K562 (cell line): ENCODE measurements at regions not wholly inside any gene's neighbourhood (a gene's known extent, or its start where the extent isn't known, plus 50 kb on each side); places are given as distances from the start of the nearest gene placed in this dataset.
A peak's percentile ranks its signal among the peaks of the same experiment; 100 is the strongest.

Source experiments
- ATF1 ChIP-seq, 2 experiments: fragments of 450-650 bp in 1 of 2; IDR thresholded peaks; 2 replicates each; pipeline ENCODE4 v1.6.1; 2016; ENCODE audit warnings: missing compliant biosample characterization in 1 of 2, missing genetic modification characterization in 1 of 2
- BCLAF1 ChIP-seq, 2 experiments: fragments of 450-650 bp in 1 of 2; IDR thresholded peaks; 2 replicates each; pipeline ENCODE4 v1.6.1; 2011 to 2017; ENCODE audit warnings: low read depth in 2 of 2, antibody characterized with exemption in 1 of 2, borderline replicate concordance in 1 of 2, low read length in 1 of 2, mild to moderate bottlenecking in 1 of 2, mixed read lengths in 1 of 2; ENCODE audit not compliant: control insufficient read depth in 1 of 2
- BHLHE40 ChIP-seq: IDR thresholded peaks from 2 replicates; pipeline ENCODE4 v1.6.1; 2011; ENCODE audit warnings: low read length, improper control_type of control experiment
- GABPB2 ChIP-seq: fragments of 250-450 bp; sonication (Bioruptor Pico); conservative IDR thresholded peaks from 2 replicates; pipeline ENCODE4 v1.5.1; 2021; ENCODE audit warnings: mild to moderate bottlenecking
- GATA2 ChIP-seq: sonication (generic); formaldehyde crosslinking; IDR thresholded peaks from 2 replicates; pipeline ENCODE4 v1.4.0; 2020; ENCODE audit warnings: mild to moderate bottlenecking, missing genetic modification reagents
- GTF2E2 ChIP-seq: fragments of 200-800 bp; sonication (Bioruptor generic); IDR thresholded peaks from 2 replicates; pipeline ENCODE4 v1.6.1; 2016; ENCODE audit warnings: missing genetic modification characterization, missing compliant biosample characterization
- MBD1 ChIP-seq: fragments of 250-450 bp; sonication (Bioruptor Pico); IDR thresholded peaks from 2 replicates; pipeline ENCODE4 v1.8.0; 2022; ENCODE audit warnings: inconsistent platforms
- RAD21 ChIP-seq, 2 experiments: fragments of 250-450 bp in 1 of 2; fragments of 450-650 bp in 1 of 2; sonication (Bioruptor Pico) in 1 of 2; formaldehyde crosslinking in 1 of 2; IDR thresholded peaks in 1 of 2; conservative IDR thresholded peaks in 1 of 2; 2 replicates each; pipeline versions ENCODE4 v1.4.0 to v1.8.0; 2020 to 2022; ENCODE audit warnings: mild to moderate bottlenecking in 2 of 2, moderate library complexity in 1 of 2
- SAFB ChIP-seq: fragments of 200-400 bp; formaldehyde crosslinking; IDR thresholded peaks from 2 replicates; pipeline ENCODE4 v1.6.1; 2017; ENCODE audit warnings: low read depth, low read length, borderline replicate concordance
- SMARCE1 ChIP-seq: fragments of 450-650 bp; IDR thresholded peaks from 2 replicates; pipeline ENCODE4 v1.7.1; 2016; ENCODE audit warnings: mild to moderate bottlenecking
- SRF ChIP-seq, 2 experiments: fragments of 250-450, 450-650 bp in 1 of 2; sonication (Bioruptor Pico) in 1 of 2; sonication (generic) in 1 of 2; formaldehyde crosslinking; IDR thresholded peaks; 2 replicates each; pipeline versions ENCODE4 v1.5.0 to v1.5.1; 2020 to 2022; ENCODE audit warnings: mild to moderate bottlenecking in 1 of 2, missing genetic modification reagents in 1 of 2
- ZBTB17 ChIP-seq: fragments of 450-650 bp; formaldehyde crosslinking; IDR thresholded peaks from 2 replicates; pipeline ENCODE4 v1.4.0; 2020; ENCODE audit warnings: mild to moderate bottlenecking
- ZEB2 ChIP-seq: fragments of 450-650 bp; IDR thresholded peaks from 2 replicates; pipeline ENCODE4 v1.6.1; 2016
- ZNF644 ChIP-seq: fragments of 200-800 bp; sonication (Bioruptor generic); IDR thresholded peaks from 2 replicates; pipeline ENCODE4 v1.6.1; 2016; ENCODE audit warnings: low read depth, missing genetic modification characterization, missing compliant biosample characterization
- ZNF668 ChIP-seq: fragments of 250-450 bp; sonication (Bioruptor Pico); IDR thresholded peaks from 2 replicates; pipeline ENCODE4 v1.8.0; 2022; ENCODE audit warnings: mild to moderate bottlenecking, inconsistent platforms
- TF ChIP-seq, protein P1 (sequence below): fragments of 250-450 bp; sonication (Bioruptor Pico); IDR thresholded peaks from 2 replicates; pipeline ENCODE4 v1.9.0; 2021; ENCODE audit warnings: mild to moderate bottlenecking
- TF ChIP-seq, protein P2 (sequence below): sonication (generic); IDR thresholded peaks from 2 replicates; pipeline ENCODE4 v1.6.1; 2016
- TF ChIP-seq, protein P3 (sequence below), 2 experiments: IDR thresholded peaks; 2 replicates each; pipeline ENCODE4 v1.6.1; 2011; ENCODE audit warnings: borderline replicate concordance in 1 of 2, control low read depth in 1 of 2, low read depth in 1 of 2, low read length in 1 of 2, mild to moderate bottlenecking in 1 of 2, mixed read lengths in 1 of 2, moderate library complexity in 1 of 2; ENCODE audit not compliant: insufficient read depth in 1 of 2, insufficient read length in 1 of 2, poor library complexity in 1 of 2, severe bottlenecking in 1 of 2; ENCODE audit errors: extremely low read depth in 1 of 2
- TF ChIP-seq, protein P4 (sequence below): fragments of 250-450 bp; sonication (Bioruptor Pico); IDR thresholded peaks from 2 replicates; pipeline ENCODE4 v1.8.0; 2021; ENCODE audit warnings: borderline replicate concordance, mild to moderate bottlenecking, moderate library complexity; ENCODE audit not compliant: poor library complexity, severe bottlenecking

GRCh38 chr6:154615483-154616025 is 105.1 kb upstream of the CNKSR3 start (continued):
- TF ChIP-seq SRF (CRISPR knock-in tag; IDR thresholded peaks at IDR 0.05): peak in 1 of 2 experiments; percentile 88; a peak in 1 of 4 replicates
- TF ChIP-seq ZBTB17 (CRISPR knock-in tag): no peak
- TF ChIP-seq, protein P1, sequence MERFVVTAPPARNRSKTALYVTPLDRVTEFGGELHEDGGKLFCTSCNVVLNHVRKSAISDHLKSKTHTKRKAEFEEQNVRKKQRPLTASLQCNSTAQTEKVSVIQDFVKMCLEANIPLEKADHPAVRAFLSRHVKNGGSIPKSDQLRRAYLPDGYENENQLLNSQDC (CRISPR knock-in tag): no peak
- 0 out of 2 replicates have a peak, but pooled peaks have one; percentile 15 for TF ChIP-seq GTF2E2 (tag)
- no peak for TF ChIP-seq MBD1 (CRISPR knock-in tag)
- peak; percentile 78 for TF ChIP-seq ZEB2
- no peak for TF ChIP-seq SAFB
- TF ChIP-seq BHLHE40: peak; percentile 80
- TF ChIP-seq ZNF644 (tag): no peak
- peak; percentile 69 for TF ChIP-seq SMARCE1
- TF ChIP-seq, protein P2, sequence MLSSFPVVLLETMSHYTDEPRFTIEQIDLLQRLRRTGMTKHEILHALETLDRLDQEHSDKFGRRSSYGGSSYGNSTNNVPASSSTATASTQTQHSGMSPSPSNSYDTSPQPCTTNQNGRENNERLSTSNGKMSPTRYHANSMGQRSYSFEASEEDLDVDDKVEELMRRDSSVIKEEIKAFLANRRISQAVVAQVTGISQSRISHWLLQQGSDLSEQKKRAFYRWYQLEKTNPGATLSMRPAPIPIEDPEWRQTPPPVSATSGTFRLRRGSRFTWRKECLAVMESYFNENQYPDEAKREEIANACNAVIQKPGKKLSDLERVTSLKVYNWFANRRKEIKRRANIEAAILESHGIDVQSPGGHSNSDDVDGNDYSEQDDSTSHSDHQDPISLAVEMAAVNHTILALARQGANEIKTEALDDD: peak; percentile 37; the same call in 1 of the 2 replicates
- TF ChIP-seq RAD21 (CRISPR knock-in tag; conservative IDR thresholded peaks at IDR 0.05 in 1 of 2, IDR thresholded peaks at IDR 0.05 in 1 of 2): peak; percentile 52 to 61
- TF ChIP-seq, protein P3, sequence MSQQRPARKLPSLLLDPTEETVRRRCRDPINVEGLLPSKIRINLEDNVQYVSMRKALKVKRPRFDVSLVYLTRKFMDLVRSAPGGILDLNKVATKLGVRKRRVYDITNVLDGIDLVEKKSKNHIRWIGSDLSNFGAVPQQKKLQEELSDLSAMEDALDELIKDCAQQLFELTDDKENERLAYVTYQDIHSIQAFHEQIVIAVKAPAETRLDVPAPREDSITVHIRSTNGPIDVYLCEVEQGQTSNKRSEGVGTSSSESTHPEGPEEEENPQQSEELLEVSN (IDR thresholded peaks at IDR 0.05; ENCODE audit: borderline replicate concordance in 1 of 2, extremely low read depth in 1 of 2, insufficient read depth in 1 of 2, insufficient read length in 1 of 2, low read depth in 1 of 2, low read length in 1 of 2, poor library complexity in 1 of 2, severe bottlenecking in 1 of 2): peak; percentile 30 to 38
- TF ChIP-seq GABPB2 (CRISPR knock-in tag): no peak
- no peak for TF ChIP-seq ATF1 (CRISPR knock-in tag; IDR thresholded peaks at IDR 0.05)
- TF ChIP-seq ATF1 (tag; IDR thresholded peaks at IDR 0.05): peak; percentile 42; the same call in 1 of the 2 replicates
- TF ChIP-seq, protein P4, sequence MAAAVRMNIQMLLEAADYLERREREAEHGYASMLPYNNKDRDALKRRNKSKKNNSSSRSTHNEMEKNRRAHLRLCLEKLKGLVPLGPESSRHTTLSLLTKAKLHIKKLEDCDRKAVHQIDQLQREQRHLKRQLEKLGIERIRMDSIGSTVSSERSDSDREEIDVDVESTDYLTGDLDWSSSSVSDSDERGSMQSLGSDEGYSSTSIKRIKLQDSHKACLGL (CRISPR knock-in tag): no peak
- TF ChIP-seq ZNF668 (CRISPR knock-in tag): no peak
- TF ChIP-seq BCLAF1 (IDR thresholded peaks at IDR 0.05; ENCODE audit: borderline replicate concordance in 1 of 2, control insufficient read depth in 1 of 2, low read depth in 2 of 2, low read length in 1 of 2): 0 out of 4 replicates have a peak, but pooled peaks of 1 of the 2 experiments have one; percentile 75
- peak; percentile 74; the same call in 1 of the 2 replicates for TF ChIP-seq GATA2 (CRISPR knock-in tag)
